ENCODE measurements at regions not wholly inside any gene's neighbourhood (a gene's known extent, or its start where the extent isn't known, plus 50 kb on each side); places are given as distances from the start of the nearest gene placed in this dataset.

- no peak for DNase-seq (ENCODE audit: low spot score)
Measured at GRCh38 chr12:127750076-127750840, 516.7 kb upstream of the TMEM132C start.

GRCh38 chr12:127752802-127753201, 514.2 kb upstream of the TMEM132C start:
- DNase-seq (ENCODE audit: low spot score), result no peak

- DNase-seq (ENCODE audit: low spot score), result no peak
Measured at GRCh38 chr12:127760357-127760756, 506.6 kb upstream of the TMEM132C start.

- DNase-seq (ENCODE audit: low spot score), result no peak
Measured at GRCh38 chr12:127760996-127761395, 506.0 kb upstream of the TMEM132C start.

DNA sequence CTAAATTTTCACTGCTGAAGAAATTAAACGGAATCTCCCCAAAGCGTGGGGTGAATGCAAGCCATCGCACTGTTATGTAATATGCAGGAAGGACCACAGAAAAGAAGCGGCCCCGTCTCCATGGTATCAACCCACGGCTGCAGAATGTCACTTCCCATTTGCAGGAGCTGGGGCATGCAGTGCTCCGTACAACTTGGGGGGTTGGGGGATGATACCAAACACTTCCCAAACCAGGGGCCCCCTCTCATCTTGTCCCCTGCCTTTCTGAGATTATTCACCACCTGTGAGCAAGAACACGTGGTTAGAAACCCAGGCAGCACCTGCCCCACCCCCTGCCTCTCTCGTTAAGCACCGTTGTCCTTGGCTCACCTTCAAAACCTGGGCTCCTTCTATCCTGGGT, 505.1 kb upstream of the TMEM132C start:
- no peak for DNase-seq (ENCODE audit: low spot score)

DNA sequence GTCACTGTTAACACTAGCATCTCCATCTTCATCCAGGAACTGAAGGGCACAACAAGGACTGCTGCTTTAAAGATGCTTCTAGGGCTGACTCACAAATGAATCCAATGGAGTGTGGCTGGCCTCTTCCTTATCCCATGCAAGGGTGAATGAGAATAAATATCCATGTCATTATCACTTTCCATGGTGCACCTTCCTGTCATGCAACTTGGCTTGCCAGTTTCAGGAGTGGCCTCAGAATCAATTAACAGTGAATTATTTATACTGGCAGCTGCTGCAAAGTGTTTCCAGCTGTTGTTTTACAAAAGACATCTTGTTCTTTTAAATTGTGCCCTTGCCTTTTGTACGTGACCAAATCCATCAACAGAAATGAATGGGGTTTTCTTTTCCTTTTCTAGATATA, 499.3 kb upstream of the TMEM132C start:
- DNase-seq (ENCODE audit: low spot score), result no peak

DNA sequence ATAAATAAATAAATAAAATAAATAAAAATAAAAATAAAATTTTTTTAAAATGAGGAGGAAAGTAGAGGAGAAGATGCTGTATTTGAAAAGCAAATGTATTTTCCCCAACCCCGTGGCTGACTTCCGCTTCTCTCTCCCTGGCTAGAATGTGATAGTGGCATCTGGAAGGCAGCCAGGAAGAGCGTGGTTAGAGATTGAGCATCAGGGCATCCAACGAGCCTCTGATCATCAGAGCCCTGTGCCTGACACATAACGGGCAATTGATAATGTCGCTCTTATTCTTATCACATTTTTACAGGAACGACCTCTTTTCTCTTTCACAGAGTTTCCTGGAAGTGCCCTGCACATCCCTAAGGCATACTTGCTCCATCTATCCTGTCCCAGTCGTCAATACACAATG, 496.9 kb upstream of the TMEM132C start:
- DNase-seq (ENCODE audit: low spot score), result no peak

DNA sequence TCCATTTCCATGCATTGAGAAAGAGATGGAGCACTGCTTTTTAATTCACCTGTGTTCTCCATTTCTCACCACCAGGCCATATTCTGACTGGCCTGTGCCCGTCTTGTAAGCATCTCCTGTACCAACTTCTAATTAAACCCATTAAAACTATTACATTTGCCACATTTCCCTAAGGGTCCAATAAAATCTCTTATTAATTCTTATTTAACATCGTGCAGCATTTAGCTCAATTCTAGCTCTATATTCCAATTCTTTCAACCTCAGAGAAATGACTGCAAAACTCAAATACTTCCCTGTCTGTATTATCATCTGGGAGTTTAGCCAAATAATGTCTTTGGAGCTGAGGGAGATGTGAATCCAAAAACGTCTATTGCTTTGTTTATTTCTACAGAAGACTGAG, 495.4 kb upstream of the TMEM132C start:
- no peak for DNase-seq (ENCODE audit: low spot score)

DNA sequence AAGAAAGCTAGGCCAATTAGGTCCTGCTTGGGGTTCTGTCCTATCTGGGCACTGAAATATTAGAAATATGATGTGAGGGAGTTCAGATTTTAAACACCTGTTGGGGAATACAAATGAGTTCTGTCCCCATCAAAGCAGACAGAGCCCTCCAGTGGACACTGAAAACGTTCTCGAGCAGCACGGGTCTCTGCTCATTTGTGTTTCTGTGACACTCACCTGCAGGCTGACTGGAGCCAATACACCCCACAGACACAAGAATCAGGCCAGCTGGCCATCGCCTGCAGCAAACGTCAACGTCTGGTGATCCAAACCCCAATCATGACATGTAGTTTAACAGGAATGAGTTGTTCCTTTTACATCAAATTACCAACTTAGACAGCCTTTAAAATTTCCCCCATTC, 493.4 kb upstream of the TMEM132C start:
- DNase-seq (ENCODE audit: low spot score), result no peak

- DNase-seq (ENCODE audit: low spot score), result no peak
Measured at GRCh38 chr12:127774828-127775227, 492.1 kb upstream of the TMEM132C start.

- DNase-seq (ENCODE audit: low spot score), result no peak
Measured at GRCh38 chr12:127779301-127780045, 487.5 kb upstream of the TMEM132C start.

DNA sequence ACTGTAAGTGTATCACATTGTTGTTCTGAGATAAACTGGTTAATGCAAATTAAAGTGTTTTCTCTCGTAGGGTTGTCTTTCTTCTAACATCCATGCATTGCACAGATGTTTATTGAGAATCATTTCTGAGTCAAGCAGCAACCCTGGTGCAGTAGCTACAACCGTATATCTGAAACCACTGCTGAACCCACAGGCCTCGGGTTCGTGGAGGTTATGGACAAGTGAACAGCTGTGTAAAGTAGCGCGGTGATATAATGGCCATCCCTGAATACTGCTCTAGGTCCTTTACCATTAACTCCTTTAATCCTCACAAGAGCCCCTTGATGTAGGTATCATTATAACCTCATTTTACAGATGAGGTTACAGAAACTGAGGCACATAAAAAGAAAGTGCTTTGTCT, 486.1 kb upstream of the TMEM132C start:
- no peak for DNase-seq (ENCODE audit: low spot score)

DNA sequence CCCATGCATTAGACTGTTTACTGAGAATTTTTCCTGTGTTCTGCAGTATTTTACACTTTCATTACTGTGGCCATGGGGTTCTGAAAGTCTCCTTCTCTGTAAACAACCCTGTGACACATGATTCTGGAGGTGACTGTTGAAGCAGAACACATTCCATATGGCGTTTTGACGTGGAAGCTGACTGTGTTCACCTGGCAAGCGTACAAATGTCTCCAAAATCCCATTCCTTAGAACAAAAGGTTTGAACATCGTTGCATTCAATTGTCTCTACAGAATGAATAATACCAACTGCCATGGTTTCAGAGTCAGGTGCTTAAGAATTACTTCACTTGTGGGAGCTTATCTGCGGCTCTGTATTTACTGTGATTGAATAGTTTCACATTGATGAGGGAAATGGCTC, 485.6 kb upstream of the TMEM132C start:
- DNase-seq (ENCODE audit: low spot score), result no peak

- no peak for DNase-seq (ENCODE audit: low spot score)
Measured at GRCh38 chr12:127785540-127785939, 481.4 kb upstream of the TMEM132C start.

GRCh38 chr12:127785986-127786590, 480.9 kb upstream of the TMEM132C start:
- no peak for DNase-seq (ENCODE audit: low spot score)

DNA sequence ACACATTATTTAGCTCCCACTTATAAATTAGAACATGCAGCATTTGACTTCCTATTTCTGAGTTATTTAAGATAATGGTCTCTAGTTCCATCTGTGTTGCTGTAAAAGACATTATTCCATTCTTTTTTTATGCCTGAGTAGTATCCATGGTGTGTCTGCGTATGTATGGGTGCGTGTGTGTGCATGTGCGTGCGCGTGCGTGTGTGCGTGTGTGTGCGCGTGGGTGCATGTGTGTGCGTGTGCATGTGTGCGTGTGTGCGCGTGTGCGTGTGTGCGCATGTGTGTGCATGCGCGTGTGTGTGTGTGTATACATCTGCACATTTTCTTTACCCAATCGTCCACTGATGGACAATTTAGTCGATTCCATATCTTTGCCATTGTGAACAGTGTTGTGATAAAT, 479.4 kb upstream of the TMEM132C start:
- no peak for DNase-seq (ENCODE audit: low spot score)

- no peak for DNase-seq (ENCODE audit: low spot score)
Measured at GRCh38 chr12:127790376-127790775, 476.6 kb upstream of the TMEM132C start.

- no peak for DNase-seq (ENCODE audit: low spot score)
Measured at GRCh38 chr12:127791217-127791616, 475.8 kb upstream of the TMEM132C start.

GRCh38 chr12:127797918-127798317, 469.1 kb upstream of the TMEM132C start:
- no peak for DNase-seq (ENCODE audit: low spot score)

DNA sequence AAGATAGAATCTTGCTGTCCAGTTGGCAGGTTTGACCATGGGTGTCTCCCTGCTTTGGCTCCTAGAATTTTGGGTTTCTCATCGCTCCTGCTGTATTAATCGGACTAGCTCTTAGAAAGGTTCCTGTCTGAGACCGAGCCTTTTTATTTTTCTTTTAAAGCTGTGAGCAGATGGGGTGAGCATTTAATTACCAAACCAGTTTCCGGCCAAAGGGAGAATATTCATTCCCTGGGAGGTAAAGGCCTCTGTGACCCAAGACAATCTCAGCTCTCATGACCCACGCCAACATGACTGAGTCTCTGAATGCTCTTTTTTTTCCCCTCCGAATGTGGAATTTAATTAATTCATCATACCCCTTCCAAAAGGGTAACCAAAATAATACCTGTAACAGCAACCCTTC, 464.7 kb upstream of the TMEM132C start:
- DNase-seq (ENCODE audit: low spot score), result no peak

GRCh38 chr12:127803545-127803944, 463.4 kb upstream of the TMEM132C start:
- DNase-seq (ENCODE audit: low spot score), result no peak

- DNase-seq (ENCODE audit: low spot score), result no peak
Measured at GRCh38 chr12:127809275-127809674, 457.7 kb upstream of the TMEM132C start.

DNA sequence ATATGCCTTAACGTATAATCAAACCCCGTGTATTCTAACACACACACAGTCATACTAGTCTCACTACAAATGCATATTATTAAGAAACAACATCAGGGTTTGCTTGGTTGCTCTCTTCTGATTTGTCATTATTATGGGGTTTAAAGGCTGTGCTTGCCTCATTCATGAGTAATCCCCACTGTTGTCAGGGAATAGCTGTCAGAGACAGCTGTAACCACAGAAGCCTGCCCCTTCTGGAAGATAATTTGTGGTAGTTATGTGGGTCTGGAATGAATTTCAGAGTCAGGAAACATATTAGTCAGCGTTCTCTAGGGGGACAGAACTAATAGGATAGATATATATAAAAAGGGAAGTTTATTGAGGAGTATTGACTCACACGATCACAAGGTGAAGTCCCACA, 456.9 kb upstream of the TMEM132C start:
- DNase-seq (ENCODE audit: low spot score), result no peak
